ENCODE measurements at regions not wholly inside any gene's neighbourhood (a gene's known extent, or its start where the extent isn't known, plus 50 kb on each side); places are given as distances from the start of the nearest gene placed in this dataset.
"Not testable (repeated sequence)": the region's sequence is repeated elsewhere in the genome, so short reads cannot be mapped to it uniquely, and the experiment has no call there.

DNA sequence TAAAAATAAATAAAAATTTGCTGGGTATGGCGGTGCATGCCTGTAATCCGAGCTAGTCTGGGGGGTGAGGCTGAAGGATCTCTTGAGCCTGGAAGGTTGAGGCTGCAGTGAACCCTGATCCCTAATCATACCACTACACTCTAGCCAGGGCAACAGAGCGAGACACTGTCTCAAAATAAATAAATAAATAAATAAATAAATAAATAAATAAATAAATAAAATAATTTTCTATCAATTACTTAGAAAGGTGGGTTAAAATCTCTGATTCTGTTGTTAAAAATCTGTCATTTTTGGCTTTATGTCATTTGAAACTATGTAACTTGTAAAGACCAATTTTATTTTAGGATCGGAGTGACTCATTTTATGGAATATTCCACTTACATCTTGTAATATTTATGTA, 958.6 kb downstream of the NXPH1 start:
- Histone ChIP-seq H3F3A (ENCODE audit: insufficient read depth, low read length, poor library complexity, severe bottlenecking) (no peaks in the 10 kb centered on the region), H3K27ac (ENCODE audit: low read length) (no peak overlapping the region), H3K4me2 (ENCODE audit: low read length) (no peak overlapping the region), H4K20me1 (ENCODE audit: insufficient read depth) (no peaks in the 10 kb centered on the region), H3K27me3 (ENCODE audit: insufficient read depth, low read depth, low read length) (no peaks in the 10 kb centered on the region), H3K9me3 (ENCODE audit: low read length) (no peaks in the 10 kb centered on the region), H3K9me2 (ENCODE audit: insufficient read depth, low read length) (no peaks in the 10 kb centered on the region), H3K36me3 (ENCODE audit: insufficient read depth, low read length) (no peaks in the 10 kb centered on the region), H3K4me3 (ENCODE audit: low read length) (no peak overlapping the region), H3K9ac (ENCODE audit: low read length) (no peak overlapping the region), H2AFZ (ENCODE audit: low read depth, low read length) (no peak overlapping the region), H3K79me2 (replicated peaks; ENCODE audit: insufficient read depth, low read length) (no peaks in the 10 kb centered on the region)
- TF ChIP-seq RAD21 (conservative IDR thresholded peaks at IDR 0.05): no peak
- TF ChIP-seq EZH2 (IDR thresholded peaks at IDR 0.05; ENCODE audit: borderline replicate concordance, insufficient read depth, low read length, poor library complexity, severe bottlenecking): no peak
- no peak for TF ChIP-seq POLR2AphosphoS5 (IDR thresholded peaks at IDR 0.05)
- TF ChIP-seq, protein P1, sequence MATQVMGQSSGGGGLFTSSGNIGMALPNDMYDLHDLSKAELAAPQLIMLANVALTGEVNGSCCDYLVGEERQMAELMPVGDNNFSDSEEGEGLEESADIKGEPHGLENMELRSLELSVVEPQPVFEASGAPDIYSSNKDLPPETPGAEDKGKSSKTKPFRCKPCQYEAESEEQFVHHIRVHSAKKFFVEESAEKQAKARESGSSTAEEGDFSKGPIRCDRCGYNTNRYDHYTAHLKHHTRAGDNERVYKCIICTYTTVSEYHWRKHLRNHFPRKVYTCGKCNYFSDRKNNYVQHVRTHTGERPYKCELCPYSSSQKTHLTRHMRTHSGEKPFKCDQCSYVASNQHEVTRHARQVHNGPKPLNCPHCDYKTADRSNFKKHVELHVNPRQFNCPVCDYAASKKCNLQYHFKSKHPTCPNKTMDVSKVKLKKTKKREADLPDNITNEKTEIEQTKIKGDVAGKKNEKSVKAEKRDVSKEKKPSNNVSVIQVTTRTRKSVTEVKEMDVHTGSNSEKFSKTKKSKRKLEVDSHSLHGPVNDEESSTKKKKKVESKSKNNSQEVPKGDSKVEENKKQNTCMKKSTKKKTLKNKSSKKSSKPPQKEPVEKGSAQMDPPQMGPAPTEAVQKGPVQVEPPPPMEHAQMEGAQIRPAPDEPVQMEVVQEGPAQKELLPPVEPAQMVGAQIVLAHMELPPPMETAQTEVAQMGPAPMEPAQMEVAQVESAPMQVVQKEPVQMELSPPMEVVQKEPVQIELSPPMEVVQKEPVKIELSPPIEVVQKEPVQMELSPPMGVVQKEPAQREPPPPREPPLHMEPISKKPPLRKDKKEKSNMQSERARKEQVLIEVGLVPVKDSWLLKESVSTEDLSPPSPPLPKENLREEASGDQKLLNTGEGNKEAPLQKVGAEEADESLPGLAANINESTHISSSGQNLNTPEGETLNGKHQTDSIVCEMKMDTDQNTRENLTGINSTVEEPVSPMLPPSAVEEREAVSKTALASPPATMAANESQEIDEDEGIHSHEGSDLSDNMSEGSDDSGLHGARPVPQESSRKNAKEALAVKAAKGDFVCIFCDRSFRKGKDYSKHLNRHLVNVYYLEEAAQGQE (IDR thresholded peaks at IDR 0.05; ENCODE audit: borderline replicate concordance): no peak
- TF ChIP-seq SMC3 (conservative IDR thresholded peaks at IDR 0.05; ENCODE audit: poor library complexity): no peak
- TF ChIP-seq, protein P2, sequence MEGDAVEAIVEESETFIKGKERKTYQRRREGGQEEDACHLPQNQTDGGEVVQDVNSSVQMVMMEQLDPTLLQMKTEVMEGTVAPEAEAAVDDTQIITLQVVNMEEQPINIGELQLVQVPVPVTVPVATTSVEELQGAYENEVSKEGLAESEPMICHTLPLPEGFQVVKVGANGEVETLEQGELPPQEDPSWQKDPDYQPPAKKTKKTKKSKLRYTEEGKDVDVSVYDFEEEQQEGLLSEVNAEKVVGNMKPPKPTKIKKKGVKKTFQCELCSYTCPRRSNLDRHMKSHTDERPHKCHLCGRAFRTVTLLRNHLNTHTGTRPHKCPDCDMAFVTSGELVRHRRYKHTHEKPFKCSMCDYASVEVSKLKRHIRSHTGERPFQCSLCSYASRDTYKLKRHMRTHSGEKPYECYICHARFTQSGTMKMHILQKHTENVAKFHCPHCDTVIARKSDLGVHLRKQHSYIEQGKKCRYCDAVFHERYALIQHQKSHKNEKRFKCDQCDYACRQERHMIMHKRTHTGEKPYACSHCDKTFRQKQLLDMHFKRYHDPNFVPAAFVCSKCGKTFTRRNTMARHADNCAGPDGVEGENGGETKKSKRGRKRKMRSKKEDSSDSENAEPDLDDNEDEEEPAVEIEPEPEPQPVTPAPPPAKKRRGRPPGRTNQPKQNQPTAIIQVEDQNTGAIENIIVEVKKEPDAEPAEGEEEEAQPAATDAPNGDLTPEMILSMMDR (IDR thresholded peaks at IDR 0.05; ENCODE audit: poor library complexity, severe bottlenecking): no peak
- no peak for TF ChIP-seq EP300 (conservative IDR thresholded peaks at IDR 0.05; ENCODE audit: poor library complexity, severe bottlenecking)
- TF ChIP-seq TAF1 (IDR thresholded peaks at IDR 0.05; ENCODE audit: low read depth): no peak
- no peak for TF ChIP-seq MXI1 (conservative IDR thresholded peaks at IDR 0.05; ENCODE audit: poor library complexity, severe bottlenecking)

DNA sequence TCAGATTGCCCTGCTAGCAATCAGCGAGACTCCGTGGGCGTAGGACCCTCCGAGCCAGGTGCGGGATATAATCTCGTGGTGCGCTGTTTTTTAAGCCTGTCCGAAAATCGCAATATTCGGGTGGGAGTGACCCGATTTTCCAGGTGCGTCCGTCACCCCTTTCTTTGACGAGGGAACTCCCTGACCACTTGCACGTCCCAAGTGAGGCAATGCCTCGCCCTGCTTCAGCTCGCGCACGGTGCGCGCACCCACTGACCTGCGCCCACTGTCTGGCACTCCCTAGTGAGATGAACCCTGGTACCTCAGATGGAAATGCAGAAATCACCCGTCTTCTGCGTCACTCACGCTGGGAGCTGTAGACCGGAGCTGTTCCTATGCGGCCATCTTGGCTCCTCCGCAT, 971.0 kb downstream of the NXPH1 start:
- not testable (repeated sequence) for H3K9ac ChIP-seq (ENCODE audit: low read length); H3K27me3 ChIP-seq (ENCODE audit: insufficient read depth, low read depth, low read length); H3K4me2 ChIP-seq (ENCODE audit: low read length); H2AFZ ChIP-seq (ENCODE audit: low read depth, low read length); H3K9me2 ChIP-seq (ENCODE audit: insufficient read depth, low read length); H3K36me3 ChIP-seq (ENCODE audit: insufficient read depth, low read length); H3K27ac ChIP-seq (ENCODE audit: low read length); H4K20me1 ChIP-seq (ENCODE audit: insufficient read depth); H3K79me2 ChIP-seq (replicated peaks; ENCODE audit: insufficient read depth, low read length); H3K4me3 ChIP-seq (ENCODE audit: low read length); H3K9me3 ChIP-seq (ENCODE audit: low read length); H3F3A ChIP-seq (ENCODE audit: insufficient read depth, low read length, poor library complexity, severe bottlenecking)

DNA sequence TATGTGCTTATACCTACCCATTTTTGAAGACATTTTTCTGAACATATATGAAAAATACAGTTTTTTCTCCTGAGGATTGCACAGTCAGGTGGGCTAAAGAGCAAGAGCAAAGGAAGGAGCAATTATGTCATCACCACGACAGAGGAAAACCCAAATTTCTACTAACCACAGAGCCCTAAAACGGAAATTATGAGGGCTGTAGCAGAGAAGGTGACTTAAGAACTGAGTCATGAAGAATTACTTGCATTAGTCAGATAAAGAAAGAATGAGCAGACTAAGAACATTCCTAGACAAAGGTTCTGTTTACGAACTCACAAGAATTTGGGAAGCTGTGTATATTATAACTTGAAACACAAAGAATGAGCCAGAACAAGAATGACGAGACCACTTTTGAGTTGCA, 974.4 kb downstream of the NXPH1 start:
- H3K4me3 ChIP-seq (ENCODE audit: low read length): no peak overlapping the region
- H4K20me1 ChIP-seq (ENCODE audit: insufficient read depth): no peaks in the 10 kb centered on the region
- no peaks in the 10 kb centered on the region for H3K9me3 ChIP-seq (ENCODE audit: low read length)
- no peaks in the 10 kb centered on the region for H3K9me2 ChIP-seq (ENCODE audit: insufficient read depth, low read length)
- no peak for TF ChIP-seq RAD21 (conservative IDR thresholded peaks at IDR 0.05)
- TF ChIP-seq MXI1 (conservative IDR thresholded peaks at IDR 0.05; ENCODE audit: poor library complexity, severe bottlenecking): no peak
- TF ChIP-seq, protein P2 (IDR thresholded peaks at IDR 0.05; ENCODE audit: poor library complexity, severe bottlenecking): no peak
- no peak for TF ChIP-seq POLR2AphosphoS5 (IDR thresholded peaks at IDR 0.05)
- no peak for TF ChIP-seq EZH2 (IDR thresholded peaks at IDR 0.05; ENCODE audit: borderline replicate concordance, insufficient read depth, low read length, poor library complexity, severe bottlenecking)
- TF ChIP-seq TAF1 (IDR thresholded peaks at IDR 0.05; ENCODE audit: low read depth): no peak
- TF ChIP-seq, protein P1 (IDR thresholded peaks at IDR 0.05; ENCODE audit: borderline replicate concordance): no peak
- TF ChIP-seq SMC3 (conservative IDR thresholded peaks at IDR 0.05; ENCODE audit: poor library complexity): no peak
- TF ChIP-seq EP300 (conservative IDR thresholded peaks at IDR 0.05; ENCODE audit: poor library complexity, severe bottlenecking): no peak
- no peak overlapping the region for H3K27ac ChIP-seq (ENCODE audit: low read length)
- no peaks in the 10 kb centered on the region for H3K27me3 ChIP-seq (ENCODE audit: insufficient read depth, low read depth, low read length)
- H3K79me2 ChIP-seq (replicated peaks; ENCODE audit: insufficient read depth, low read length): no peaks in the 10 kb centered on the region
- no peaks in the 10 kb centered on the region for H3K36me3 ChIP-seq (ENCODE audit: insufficient read depth, low read length)
- no peak overlapping the region for H3K4me2 ChIP-seq (ENCODE audit: low read length)
- no peak overlapping the region for H2AFZ ChIP-seq (ENCODE audit: low read depth, low read length)
- H3K9ac ChIP-seq (ENCODE audit: low read length): no peak overlapping the region
- H3F3A ChIP-seq (ENCODE audit: insufficient read depth, low read length, poor library complexity, severe bottlenecking): no peaks in the 10 kb centered on the region

Data from neural cell (in vitro differentiated cells).